ENCODE measurements at regions not wholly inside any gene's neighbourhood (a gene's known extent, or its start where the extent isn't known, plus 50 kb on each side); places are given as distances from the start of the nearest gene placed in this dataset.

- CTCF ChIA-PET, result no interaction called here
- Histone ChIP-seq H3K27me3 (ENCODE audit: control insufficient read depth, insufficient read depth, low read length) (no peaks in the 10 kb centered on the region), H3K36me3 (ENCODE audit: control insufficient read depth, insufficient read depth, low read length) (no peaks in the 10 kb centered on the region), H3K4me3 (ENCODE audit: low read depth, low read length) (no peak overlapping the region)
- POLR2A ChIA-PET, result no interaction called here
- TF ChIP-seq, protein P1, sequence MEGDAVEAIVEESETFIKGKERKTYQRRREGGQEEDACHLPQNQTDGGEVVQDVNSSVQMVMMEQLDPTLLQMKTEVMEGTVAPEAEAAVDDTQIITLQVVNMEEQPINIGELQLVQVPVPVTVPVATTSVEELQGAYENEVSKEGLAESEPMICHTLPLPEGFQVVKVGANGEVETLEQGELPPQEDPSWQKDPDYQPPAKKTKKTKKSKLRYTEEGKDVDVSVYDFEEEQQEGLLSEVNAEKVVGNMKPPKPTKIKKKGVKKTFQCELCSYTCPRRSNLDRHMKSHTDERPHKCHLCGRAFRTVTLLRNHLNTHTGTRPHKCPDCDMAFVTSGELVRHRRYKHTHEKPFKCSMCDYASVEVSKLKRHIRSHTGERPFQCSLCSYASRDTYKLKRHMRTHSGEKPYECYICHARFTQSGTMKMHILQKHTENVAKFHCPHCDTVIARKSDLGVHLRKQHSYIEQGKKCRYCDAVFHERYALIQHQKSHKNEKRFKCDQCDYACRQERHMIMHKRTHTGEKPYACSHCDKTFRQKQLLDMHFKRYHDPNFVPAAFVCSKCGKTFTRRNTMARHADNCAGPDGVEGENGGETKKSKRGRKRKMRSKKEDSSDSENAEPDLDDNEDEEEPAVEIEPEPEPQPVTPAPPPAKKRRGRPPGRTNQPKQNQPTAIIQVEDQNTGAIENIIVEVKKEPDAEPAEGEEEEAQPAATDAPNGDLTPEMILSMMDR (IDR thresholded peaks at IDR 0.05; ENCODE audit: insufficient read depth, low read depth, low read length), result no peak
- DNase-seq (ENCODE audit: low read depth), result no peak
Measured at GRCh38 chr16:5993356-5993755, 895.8 kb upstream of the EEF2KMT start.

DNA sequence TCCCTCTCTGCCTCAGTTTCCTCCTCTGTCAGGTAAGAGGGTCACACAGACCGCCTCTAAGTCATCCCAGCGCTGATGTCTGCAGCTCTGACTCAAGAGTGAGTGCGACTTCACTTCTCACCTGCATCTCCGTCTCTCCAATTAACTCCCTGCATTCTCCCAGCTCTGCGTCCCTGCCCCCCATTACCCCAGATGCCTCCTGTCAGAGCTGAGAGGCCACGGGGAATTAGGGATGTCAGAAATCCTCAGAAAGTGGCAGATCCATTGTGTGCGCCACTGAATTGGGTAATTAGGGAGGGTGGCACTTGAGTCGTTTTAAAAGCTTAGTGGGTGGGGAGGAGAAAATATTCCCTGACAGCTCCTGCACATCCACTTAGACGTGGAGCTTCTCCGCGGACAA lies 885.4 kb upstream of the EEF2KMT start:
- ChIA-PET CTCF (no interaction called here), POLR2A (no interaction called here)
- no peak for DNase-seq (ENCODE audit: low read depth)
- H3K4me3 ChIP-seq (ENCODE audit: low read depth, low read length), result no peak overlapping the region
- no peaks in the 10 kb centered on the region for H3K27me3 ChIP-seq (ENCODE audit: control insufficient read depth, insufficient read depth, low read length)
- TF ChIP-seq, protein P1 (IDR thresholded peaks at IDR 0.05; ENCODE audit: insufficient read depth, low read depth, low read length), result no peak
- no peaks in the 10 kb centered on the region for H3K36me3 ChIP-seq (ENCODE audit: control insufficient read depth, insufficient read depth, low read length)

DNA sequence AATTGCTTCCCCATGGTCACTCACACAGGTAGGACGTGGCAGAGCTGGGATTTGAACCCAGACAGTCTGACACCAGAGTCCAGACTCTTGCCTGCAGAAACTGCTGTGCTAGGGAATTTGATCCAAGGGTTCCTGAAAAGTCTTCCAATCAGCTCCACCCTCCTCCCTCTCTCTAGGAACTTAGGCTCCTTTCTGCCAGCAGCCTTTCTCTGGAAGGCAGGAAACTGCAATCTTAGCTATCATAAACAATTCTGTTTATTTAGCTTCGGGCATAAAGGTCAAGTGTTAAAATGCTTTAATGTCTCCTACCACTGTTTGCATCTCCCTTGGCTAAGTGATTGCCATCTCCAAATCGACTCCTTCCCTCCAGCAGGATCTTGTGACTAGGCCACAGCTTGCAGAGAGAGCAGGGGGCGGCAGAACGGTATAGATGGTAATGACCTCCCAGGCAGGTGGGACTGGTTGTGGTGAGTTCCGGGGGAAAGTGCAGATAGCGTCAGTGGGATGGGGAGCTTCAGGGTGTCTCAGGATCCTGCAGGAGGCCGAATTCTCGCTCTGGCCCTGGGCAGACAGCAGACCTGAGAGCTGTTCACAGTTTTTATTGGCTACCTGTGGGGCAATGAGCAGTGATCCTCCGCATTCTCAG lies 882.4 kb upstream of the EEF2KMT start:
- Histone ChIP-seq H3K4me3 (ENCODE audit: low read depth, low read length) (no peak overlapping the region), H3K36me3 (ENCODE audit: control insufficient read depth, insufficient read depth, low read length) (no peaks in the 10 kb centered on the region), H3K27me3 (ENCODE audit: control insufficient read depth, insufficient read depth, low read length) (no peaks in the 10 kb centered on the region)
- TF ChIP-seq, protein P1 (IDR thresholded peaks at IDR 0.05; ENCODE audit: insufficient read depth, low read depth, low read length), result no peak
- ChIA-PET CTCF (no interaction called here), POLR2A (no interaction called here)
- DNase-seq (ENCODE audit: low read depth), result no peak

DNA sequence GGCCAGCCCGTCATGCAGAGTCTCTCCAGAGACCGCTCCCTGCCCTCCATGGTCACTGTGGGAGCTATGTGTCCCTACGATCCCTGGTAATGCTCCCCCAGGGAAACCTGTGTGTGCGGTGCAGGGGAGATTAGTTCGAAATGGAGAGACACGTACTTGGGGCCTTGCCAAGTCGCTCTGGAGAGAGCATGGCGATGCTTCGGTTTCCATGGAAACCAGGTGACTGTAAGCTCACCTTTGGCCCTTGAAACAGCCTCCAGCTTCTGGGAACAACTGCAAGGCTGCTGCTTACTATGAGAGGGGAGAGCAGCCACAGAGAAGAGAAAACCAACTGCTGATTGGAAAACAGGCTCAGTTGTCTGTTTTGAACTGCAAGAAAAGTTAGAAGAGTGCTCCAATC lies 879.7 kb upstream of the EEF2KMT start:
- POLR2A ChIA-PET, result no interaction called here
- Histone ChIP-seq H3K36me3 (ENCODE audit: control insufficient read depth, insufficient read depth, low read length) (no peaks in the 10 kb centered on the region), H3K27me3 (ENCODE audit: control insufficient read depth, insufficient read depth, low read length) (no peaks in the 10 kb centered on the region), H3K4me3 (ENCODE audit: low read depth, low read length) (no peak overlapping the region)
- no peak for DNase-seq (ENCODE audit: low read depth)
- TF ChIP-seq, protein P1 (IDR thresholded peaks at IDR 0.05; ENCODE audit: insufficient read depth, low read depth, low read length), result no peak
- CTCF ChIA-PET, result no interaction called here

DNA sequence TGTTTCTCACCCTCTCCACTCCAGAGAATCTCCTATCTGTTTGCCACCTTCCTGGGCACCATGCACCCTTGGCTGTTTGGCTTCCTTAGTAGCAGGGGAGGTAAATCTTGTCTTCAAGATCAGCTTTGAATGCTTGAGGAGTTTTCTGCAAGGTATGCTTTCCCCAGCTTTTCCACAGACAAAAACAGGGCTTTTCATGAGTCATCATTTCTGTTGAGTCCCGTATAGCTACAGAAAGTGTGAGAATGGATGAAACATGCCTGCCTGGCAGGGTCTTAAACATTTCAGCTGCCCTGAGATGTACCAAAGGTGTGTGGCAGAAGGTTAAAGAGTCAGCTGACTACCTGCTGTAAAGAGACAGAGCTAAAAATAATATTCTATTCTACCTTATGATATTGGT lies 875.2 kb upstream of the EEF2KMT start:
- no peaks in the 10 kb centered on the region for H3K27me3 ChIP-seq (ENCODE audit: control insufficient read depth, insufficient read depth, low read length)
- no peaks in the 10 kb centered on the region for H3K36me3 ChIP-seq (ENCODE audit: control insufficient read depth, insufficient read depth, low read length)
- H3K4me3 ChIP-seq (ENCODE audit: low read depth, low read length), result no peak overlapping the region
- TF ChIP-seq, protein P1 (IDR thresholded peaks at IDR 0.05; ENCODE audit: insufficient read depth, low read depth, low read length), result no peak
- DNase-seq (ENCODE audit: low read depth), result no peak
- ChIA-PET CTCF (no interaction called here), POLR2A (no interaction called here)
